GM03348 (cell line): ENCODE measurements at regions not wholly inside any gene's neighbourhood (a gene's known extent, or its start where the extent isn't known, plus 50 kb on each side); places are given as distances from the start of the nearest gene placed in this dataset.

Source experiments
- DNase-seq: peaks from one replicate; pipeline ENCODE4 v3.0.0; 2012; ENCODE audit warnings: low spot score

- DNase-seq: no peak
Observed at GRCh38 chr10:31709476-31709875, 219.2 kb downstream of the ARHGAP12 start.

DNA sequence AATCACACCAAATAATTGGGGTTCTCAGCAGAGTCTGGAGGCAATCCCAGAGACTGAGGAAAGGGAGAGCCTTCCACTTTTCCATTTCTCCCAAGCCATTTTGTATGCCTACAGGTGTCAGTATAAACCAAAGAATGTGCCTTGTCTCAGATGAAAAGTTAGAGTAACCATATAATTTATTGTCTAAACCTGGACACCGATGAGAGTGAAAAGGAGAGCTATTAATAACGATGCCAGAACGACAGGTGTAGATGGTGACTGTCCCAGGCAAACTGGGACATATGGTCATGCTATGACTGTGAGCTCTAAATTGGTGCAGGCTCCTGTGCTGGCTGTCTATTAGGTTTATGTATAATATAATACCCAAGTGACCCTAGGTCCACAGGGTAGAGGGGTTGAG, 219.6 kb downstream of the ARHGAP12 start:
- no peak for DNase-seq

DNA sequence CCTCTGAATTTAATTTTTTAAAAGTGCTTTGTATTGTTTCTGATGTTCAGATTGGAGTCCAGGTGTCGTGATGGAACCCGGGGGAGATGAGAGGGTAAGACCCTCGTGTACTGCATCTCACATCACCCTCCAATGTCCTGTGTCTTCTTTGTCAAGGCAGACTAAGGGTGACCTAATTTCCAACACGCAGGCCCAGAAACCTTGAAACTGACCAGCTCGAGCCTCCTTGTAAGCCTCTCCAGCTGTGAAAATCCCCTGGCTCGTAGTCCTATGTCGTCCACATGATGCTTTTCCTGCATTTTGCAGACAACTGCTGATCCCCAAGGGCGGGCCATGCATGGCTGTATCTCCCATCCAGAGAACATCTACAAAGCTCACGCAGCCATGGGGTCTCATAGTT, 220.2 kb downstream of the ARHGAP12 start:
- DNase-seq: no peak

- peak; percentile 20 for DNase-seq
Observed at GRCh38 chr10:31708046-31708445, 220.6 kb downstream of the ARHGAP12 start.

DNA sequence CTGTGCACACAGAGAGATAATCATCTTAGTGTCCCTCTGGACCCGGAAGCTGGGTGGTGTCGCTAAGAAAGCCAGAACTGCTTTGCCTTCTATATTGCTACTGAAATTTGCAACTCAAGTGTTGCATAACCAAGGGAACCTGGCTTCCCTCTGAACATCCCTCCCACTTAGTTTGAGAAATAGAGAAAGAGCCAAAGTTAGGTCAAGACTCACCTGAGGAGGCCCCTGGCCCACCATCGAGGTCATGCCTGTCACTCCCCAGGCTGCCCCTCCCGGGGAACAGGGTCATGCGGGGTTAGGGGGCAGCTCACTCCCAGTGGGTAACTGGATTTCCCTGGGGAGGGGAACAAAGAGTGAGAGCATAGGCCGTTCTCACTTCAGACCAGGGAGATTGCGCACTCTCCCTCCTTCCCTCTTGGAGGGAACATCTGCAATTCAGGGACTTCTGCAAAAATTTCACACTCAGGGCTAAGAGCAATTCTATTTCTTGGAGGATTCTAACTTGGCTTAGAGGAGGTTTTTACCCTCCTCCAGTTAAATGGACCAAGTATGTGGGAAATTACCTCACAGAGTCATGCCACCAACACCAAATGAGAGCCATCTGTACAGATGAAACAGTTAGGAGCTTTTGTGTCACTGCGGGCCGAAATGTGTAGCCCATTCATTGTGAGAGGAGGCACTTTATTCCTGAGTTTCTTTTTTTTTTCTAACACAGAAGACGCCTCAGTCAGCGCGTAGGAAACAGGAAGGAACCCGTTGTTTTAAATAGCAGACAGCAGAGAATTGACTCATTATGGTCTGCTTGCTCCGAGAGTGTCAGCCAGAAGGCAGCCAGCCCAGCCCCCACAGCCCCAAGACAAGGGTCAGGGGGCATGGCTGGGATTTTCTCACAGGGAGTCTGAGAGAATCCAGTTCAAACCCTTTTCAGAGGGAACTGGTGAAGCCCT, 221.3 kb downstream of the ARHGAP12 start:
- peak; percentile 75 for DNase-seq

DNA sequence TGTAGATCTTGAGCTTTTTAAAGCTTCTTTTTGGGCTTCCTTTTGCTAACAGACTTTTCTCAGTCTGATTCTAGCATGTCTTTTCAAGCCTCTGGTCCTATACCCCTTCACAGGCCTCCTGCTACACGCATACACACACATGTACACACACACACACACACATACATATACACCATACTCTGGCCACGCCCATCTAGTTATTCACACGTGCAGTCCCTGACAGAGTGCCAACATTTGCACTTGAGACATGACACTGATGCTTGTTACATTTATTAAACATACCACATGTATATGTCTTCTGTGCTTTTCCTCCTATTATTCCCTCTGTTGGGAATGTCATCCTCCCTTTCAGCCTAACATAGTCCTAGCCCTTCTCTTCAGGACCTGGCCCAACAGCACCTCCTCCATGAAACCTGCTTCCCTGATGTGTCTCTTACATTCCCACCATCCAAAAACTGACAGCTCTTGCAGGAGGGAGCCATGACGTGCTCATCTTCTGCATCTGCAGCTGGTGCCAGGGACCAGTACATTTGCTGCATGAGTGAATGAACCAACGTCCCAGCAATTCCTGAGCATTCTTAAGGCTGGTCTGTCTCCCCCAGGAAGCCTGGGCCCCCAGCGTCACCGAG, 222.1 kb downstream of the ARHGAP12 start:
- DNase-seq: no peak

GRCh38 chr10:31705136-31705535, 223.5 kb downstream of the ARHGAP12 start:
- DNase-seq: no peak

DNA sequence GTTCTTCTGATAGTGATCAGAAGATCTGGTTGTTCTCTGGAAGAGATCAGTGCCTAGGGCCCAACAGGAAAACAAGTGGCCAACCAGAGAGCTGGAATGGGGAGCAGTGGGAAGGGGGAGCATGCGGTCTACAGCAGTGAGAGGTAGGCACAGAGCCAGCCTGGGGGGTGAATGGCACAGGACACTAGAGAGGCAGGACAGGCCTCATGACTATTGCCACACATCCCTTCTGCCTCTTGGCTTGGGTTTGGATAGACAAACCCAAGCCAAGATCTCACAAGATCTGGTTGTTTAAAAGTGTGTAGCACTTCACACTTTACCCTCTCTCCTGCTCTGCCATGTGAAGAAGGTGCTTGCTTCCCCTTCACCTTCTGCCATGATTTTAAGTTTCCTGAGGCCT, 224.4 kb downstream of the ARHGAP12 start:
- DNase-seq: no peak

DNA sequence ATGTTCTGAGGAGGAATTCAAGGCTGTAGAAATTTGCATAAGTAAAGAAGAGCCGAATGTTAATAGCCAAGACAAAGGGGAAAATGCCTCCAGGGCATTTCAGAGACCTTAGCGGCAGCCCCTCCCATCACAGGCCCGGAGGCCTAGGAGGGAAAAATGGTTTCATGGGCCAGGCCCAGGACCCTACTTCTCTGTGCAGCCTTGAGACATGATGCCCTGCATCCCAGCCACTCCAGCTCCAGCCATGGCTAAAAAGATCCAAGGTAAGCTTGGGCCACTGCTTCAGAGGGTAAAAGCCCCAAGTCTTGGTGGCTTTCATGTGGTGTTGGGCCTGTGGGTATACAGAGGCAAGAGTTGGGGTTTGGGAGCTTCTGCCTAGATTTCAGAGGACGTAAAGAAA, 225.7 kb downstream of the ARHGAP12 start:
- DNase-seq: no peak

DNA sequence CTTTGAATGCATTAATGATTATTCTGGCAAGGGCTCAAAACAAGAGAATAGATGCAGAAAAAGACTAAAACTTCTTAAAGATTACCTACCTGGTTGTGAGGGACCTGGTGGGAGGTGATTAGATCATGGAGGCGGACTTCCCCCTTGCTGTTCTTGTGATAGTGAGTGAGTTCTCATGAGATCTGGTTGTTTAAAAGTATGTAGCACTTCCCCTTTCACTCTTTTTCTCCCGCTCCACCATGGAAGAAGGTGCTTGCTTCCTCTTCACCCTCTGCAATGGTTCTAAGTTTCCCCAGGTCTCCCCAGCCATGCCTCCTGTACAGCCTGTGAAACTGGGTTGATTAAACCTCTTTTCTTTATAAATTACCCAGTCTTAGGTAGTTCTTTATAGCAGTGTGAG, 226.6 kb downstream of the ARHGAP12 start:
- DNase-seq: no peak

DNA sequence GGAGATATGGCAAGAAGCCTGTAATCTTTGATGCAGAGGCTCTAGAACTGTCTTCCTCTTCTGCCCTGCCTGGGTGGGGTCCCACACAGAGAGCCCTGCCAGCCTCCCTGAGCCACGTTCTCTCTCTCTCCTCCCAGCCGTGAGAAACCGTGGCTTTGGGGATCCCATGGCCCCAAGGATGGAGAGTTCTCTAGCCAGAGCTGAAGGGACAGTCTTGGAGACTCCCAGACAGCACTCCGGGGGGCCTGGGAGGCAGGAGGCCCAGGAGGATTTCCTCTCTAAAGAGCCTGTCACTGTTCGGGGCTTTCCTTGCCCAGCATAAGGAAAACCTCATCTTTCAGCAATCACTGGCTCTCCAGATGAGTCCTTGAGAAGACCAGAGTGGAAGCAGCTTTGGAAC, 227.1 kb downstream of the ARHGAP12 start:
- DNase-seq: no peak

DNA sequence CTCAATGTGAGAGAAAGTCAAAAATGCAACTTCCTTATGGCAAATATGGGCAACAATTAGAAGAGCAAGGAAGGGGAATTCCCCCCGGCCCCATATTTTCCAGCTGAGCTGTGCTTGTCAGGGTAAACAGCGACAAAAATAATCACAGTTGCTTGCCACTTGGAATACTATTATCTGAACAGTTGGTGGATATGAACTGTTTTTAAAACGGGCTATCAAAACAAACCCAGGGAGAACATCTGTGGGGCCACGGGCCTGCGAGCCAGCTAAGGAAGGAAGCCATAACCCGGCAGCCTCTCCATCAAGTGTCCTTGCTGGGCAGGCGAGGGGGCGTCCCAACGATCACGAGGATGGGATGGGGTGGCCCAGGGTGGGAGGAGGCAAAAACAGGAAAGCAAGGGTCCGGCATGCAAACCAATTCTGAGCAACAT, 228.4 kb downstream of the ARHGAP12 start:
- DNase-seq: no peak

- peak; percentile 65 for DNase-seq
Observed at GRCh38 chr10:31698181-31698830, 230.3 kb downstream of the ARHGAP12 start.

- DNase-seq: peak; percentile 75
Observed at GRCh38 chr10:31697271-31698180, 231.1 kb downstream of the ARHGAP12 start.

- DNase-seq: no peak
Observed at GRCh38 chr10:31694929-31695837, 233.4 kb downstream of the ARHGAP12 start.

DNA sequence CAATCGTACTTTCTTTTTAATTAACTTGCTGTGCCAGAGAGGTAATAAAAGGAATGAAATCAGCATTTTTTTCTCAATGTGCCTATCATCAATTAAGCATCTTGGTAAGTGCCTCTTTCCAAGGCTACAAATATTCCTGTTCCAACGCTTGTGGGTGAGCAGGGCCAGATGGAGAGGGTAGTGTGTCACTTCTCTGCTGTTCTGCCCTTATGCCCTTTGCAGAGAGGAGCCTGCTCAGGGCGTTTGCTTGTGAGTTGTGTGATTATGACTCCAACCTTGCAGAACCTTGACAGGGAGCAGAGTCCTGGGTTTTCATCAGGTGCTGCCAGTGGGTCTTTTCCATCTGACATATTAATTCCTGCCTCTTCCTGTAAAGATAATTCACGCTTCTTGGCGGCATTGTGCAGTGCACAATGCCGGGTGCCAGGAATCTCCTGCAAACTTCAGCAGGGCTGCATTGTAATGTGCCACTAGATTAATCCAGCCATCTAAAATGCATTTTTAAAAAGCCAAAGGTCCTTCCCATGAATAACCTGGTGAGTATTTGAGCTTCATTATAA, 234.4 kb downstream of the ARHGAP12 start:
- DNase-seq: no peak

- DNase-seq: no peak
Observed at GRCh38 chr10:31693491-31693890, 235.1 kb downstream of the ARHGAP12 start.

GRCh38 chr10:31689233-31689632, 239.4 kb downstream of the ARHGAP12 start:
- DNase-seq: no peak

DNA sequence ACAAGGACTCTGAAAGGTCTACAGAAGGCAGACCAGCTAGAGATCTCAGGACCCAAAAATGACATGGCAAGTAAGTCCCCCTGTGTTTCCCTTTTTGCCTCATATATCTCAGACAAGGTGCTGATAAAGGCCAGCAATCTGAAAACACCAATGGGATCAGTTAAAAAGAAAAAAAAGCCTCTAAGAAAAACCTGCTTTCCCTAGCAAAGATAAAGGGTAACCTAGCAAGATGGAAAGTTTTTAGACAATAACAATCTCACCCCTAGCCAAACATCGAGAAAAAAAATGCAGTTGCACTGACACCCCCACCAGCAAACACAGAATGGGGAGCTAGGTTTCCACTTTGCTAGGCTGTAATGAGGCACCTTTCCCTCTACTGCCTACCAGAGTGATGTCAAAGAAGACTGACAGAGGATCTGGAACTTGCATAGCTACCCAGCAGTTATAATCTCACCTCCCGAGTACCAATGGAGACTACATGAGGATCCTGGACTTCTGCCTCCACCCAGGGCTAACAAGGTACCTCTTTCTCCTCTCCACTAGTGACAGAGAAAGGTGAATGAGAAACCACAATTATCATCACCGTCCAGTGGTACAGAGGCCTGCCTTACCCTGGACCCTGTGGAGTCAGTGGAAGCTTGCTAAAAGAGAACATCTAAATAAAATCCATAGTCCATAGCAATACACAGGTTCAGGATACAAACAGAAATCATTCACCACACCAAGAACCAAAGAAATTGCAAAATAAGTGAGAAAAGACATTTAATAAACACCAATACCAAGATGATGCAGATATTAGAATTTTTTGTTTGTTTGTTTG, 240.8 kb downstream of the ARHGAP12 start:
- DNase-seq: no peak

DNA sequence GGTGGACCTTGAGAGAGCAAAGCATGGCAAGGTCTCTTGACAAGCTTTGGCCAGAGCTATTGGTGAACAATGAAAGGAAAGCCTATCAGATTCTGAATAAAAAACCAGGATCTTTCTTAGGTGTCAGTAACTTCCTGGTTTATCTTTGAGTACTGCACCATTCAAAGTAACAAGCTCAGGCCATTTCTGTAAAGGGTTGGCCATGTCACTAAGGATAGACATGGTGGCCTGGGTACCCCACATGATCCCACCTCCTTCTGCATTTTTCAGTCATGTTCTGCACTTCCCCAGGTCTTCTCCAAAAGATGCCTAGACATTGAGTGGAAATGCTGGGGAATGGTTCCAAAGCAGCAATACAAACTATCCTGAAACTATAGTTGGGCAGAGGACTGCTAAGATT, 242.0 kb downstream of the ARHGAP12 start:
- DNase-seq: no peak
